Fibroblast of lung (primary cell): ENCODE measurements at regions not wholly inside any gene's neighbourhood (a gene's known extent, or its start where the extent isn't known, plus 50 kb on each side); places are given as distances from the start of the nearest gene placed in this dataset.

ENCODE experiments used
- DNase-seq, 2 donors: peaks; one replicate each; pipeline versions ENCODE4 v3.0.0 to v3.0.0-alpha.2; 2010; ENCODE audit warnings: low read depth in 2 of 2
- H2AFZ ChIP-seq: 2 replicates; pipeline ENCODE4 v1.5.1; 2012; ENCODE audit warnings: low read length, control low read depth, inconsistent platforms
- H3K27ac ChIP-seq: 2 replicates; pipeline ENCODE4 v1.5.1; 2011; ENCODE audit warnings: low read length, control low read depth; ENCODE audit not compliant: insufficient read depth
- H3K27me3 ChIP-seq: 2 replicates; pipeline ENCODE4 v1.5.1; 2011; ENCODE audit warnings: mild to moderate bottlenecking, low read length; ENCODE audit not compliant: control insufficient read depth, insufficient read depth
- H3K36me3 ChIP-seq: 2 replicates; pipeline ENCODE4 v1.5.1; 2011; ENCODE audit warnings: low read length; ENCODE audit not compliant: control insufficient read depth, insufficient read depth
- H3K4me1 ChIP-seq: 2 replicates; pipeline ENCODE4 v1.5.1; 2011; ENCODE audit warnings: low read length; ENCODE audit not compliant: control insufficient read depth, insufficient read depth; ENCODE audit errors: extremely low read depth
- H3K4me2 ChIP-seq: 2 replicates; pipeline ENCODE4 v1.5.1; 2011; ENCODE audit warnings: low read length, control low read depth; ENCODE audit not compliant: insufficient read depth; ENCODE audit errors: extremely low read depth
- H3K4me3 ChIP-seq, 4 experiments: fragments of 200-600 bp in 1 of 4; sonication (generic) in 1 of 4; replicated peaks in 1 of 4; 2 replicates each; pipeline ENCODE4 v1.5.1; 2011 to 2016; ENCODE audit warnings: low read length in 4 of 4, low read depth in 3 of 4, mild to moderate bottlenecking in 3 of 4, control low read depth in 2 of 4, inconsistent platforms in 1 of 4, mixed read lengths in 1 of 4; ENCODE audit not compliant: insufficient read depth in 1 of 4; ENCODE audit errors: control extremely low read depth in 1 of 4
- H3K79me2 ChIP-seq: 2 replicates; pipeline ENCODE4 v1.5.1; 2012; ENCODE audit warnings: mild to moderate bottlenecking, low read length, inconsistent platforms; ENCODE audit not compliant: control insufficient read depth, insufficient read depth
- H3K9ac ChIP-seq: 2 replicates; pipeline ENCODE4 v1.5.1; 2011; ENCODE audit warnings: mild to moderate bottlenecking, low read length, control low read depth; ENCODE audit not compliant: insufficient read depth
- H3K9me3 ChIP-seq: 2 replicates; pipeline ENCODE4 v1.5.1; 2012; ENCODE audit warnings: low read depth, low read length; ENCODE audit not compliant: control insufficient read depth, insufficient read depth
- H4K20me1 ChIP-seq: 2 replicates; pipeline ENCODE4 v1.5.1; 2011; ENCODE audit warnings: low read length; ENCODE audit not compliant: control insufficient read depth, insufficient read depth; ENCODE audit errors: extremely low read depth
- CTCF ChIP-seq, 2 donors: IDR thresholded peaks in 1 of 2; conservative IDR thresholded peaks in 1 of 2; 1 replicate in 1 of 2; 2 replicates in 1 of 2; pipeline ENCODE4 v1.5.1; 2011 to 2012; ENCODE audit warnings: low read length in 2 of 2, control low read depth in 1 of 2, inconsistent platforms in 1 of 2, low read depth in 1 of 2, mild to moderate bottlenecking in 1 of 2
- EZH2 ChIP-seq: IDR thresholded peaks from 2 replicates; pipeline ENCODE4 v1.5.1; 2012; ENCODE audit warnings: low read length, control low read depth, mild to moderate bottlenecking; ENCODE audit errors: missing control alignments

GRCh38 chr12:81888961-81889360 lies 129.8 kb upstream of the PPFIA2 start:
- Histone ChIP-seq H3K9ac (no peak overlapping the region), H3K9me3 (no peaks in the 10 kb centered on the region), H3K4me2 (no peak overlapping the region), H2AFZ (no peak overlapping the region), H3K4me3 (no peak overlapping the region), H4K20me1 (no peaks in the 10 kb centered on the region), H3K27ac (no peak overlapping the region), H3K4me1 (no peaks in the 10 kb centered on the region), H3K79me2 (no peaks in the 10 kb centered on the region), H3K36me3 (no peaks in the 10 kb centered on the region), H3K27me3 (no peaks in the 10 kb centered on the region)
- DNase-seq = no peak
- TF ChIP-seq CTCF (conservative IDR thresholded peaks at IDR 0.05 in 1 of 2, IDR thresholded peaks at IDR 0.05 in 1 of 2; ENCODE audit: low read depth in 1 of 2, low read length in 2 of 2) = no peak
- TF ChIP-seq EZH2 = no peak

DNA sequence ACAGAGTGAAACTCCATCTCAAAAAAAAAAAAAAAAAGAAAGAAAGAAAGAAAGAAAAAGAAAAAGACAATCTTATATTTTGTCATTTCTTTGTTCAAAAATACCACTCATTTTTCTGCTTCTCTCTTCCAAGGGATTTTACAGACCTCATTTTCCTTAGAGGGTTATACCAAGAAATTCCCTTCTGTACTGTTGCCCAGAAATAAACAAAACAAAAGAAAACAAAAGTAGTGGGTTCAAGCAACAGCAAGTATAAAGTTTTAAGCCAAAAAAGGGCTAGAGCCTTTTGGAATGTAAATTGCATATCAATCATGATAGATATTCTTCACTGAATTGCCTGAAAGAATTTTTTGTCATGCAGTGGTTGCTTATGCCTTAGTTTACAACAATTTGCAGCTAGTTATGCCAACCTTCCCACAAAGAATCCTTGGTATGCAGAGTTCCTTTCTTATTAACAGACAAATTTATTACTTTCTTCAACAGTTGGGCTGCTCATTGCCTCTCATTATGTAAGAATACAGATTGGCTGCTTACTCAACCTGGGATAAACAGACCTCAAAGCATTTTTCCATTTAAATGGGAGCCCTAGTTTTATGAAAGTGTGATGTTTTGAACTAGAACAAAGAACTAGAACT lies 129.1 kb upstream of the PPFIA2 start:
- Histone ChIP-seq H2AFZ (no peak overlapping the region), H3K9ac (no peak overlapping the region), H3K27me3 (no peaks in the 10 kb centered on the region), H4K20me1 (no peaks in the 10 kb centered on the region), H3K79me2 (no peaks in the 10 kb centered on the region), H3K4me3 (no peak overlapping the region), H3K27ac (no peak overlapping the region), H3K4me2 (no peak overlapping the region), H3K36me3 (no peaks in the 10 kb centered on the region), H3K9me3 (no peaks in the 10 kb centered on the region), H3K4me1 (no peaks in the 10 kb centered on the region)
- no peak for TF ChIP-seq CTCF (conservative IDR thresholded peaks at IDR 0.05 in 1 of 2, IDR thresholded peaks at IDR 0.05 in 1 of 2; ENCODE audit: low read depth in 1 of 2, low read length in 2 of 2)
- TF ChIP-seq EZH2 = no peak
- DNase-seq = peak in 1 of 2 donors; percentile 89

DNA sequence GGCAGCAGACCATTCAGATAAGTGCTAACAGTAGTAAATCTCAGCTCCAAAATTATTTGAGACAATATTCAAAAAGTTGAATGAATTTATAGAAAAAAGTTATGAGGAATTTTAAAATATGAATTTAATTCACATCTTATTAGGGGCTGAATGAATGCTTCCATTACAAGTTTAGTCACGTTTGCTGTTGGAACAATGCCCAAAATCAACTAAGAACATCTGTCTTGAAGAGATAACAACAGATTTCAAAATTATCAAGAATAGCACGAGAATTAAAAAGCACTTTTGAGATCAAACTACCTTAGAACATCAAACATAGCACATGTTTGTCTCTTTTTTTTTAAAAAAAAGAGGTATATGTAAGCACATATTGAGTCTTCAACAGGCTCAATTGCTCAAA lies 115.4 kb upstream of the PPFIA2 start:
- no peak for TF ChIP-seq CTCF (conservative IDR thresholded peaks at IDR 0.05 in 1 of 2, IDR thresholded peaks at IDR 0.05 in 1 of 2; ENCODE audit: low read depth in 1 of 2, low read length in 2 of 2)
- no peak for TF ChIP-seq EZH2
- no peak overlapping the region for H3K27ac ChIP-seq
- H3K9me3 ChIP-seq = no peaks in the 10 kb centered on the region
- no peak overlapping the region for H3K4me2 ChIP-seq
- no peak overlapping the region for H3K9ac ChIP-seq
- H2AFZ ChIP-seq = no peak overlapping the region
- DNase-seq = no peak
- no peaks in the 10 kb centered on the region for H4K20me1 ChIP-seq
- no peaks in the 10 kb centered on the region for H3K4me1 ChIP-seq
- no peaks in the 10 kb centered on the region for H3K36me3 ChIP-seq
- no peaks in the 10 kb centered on the region for H3K79me2 ChIP-seq
- no peaks in the 10 kb centered on the region for H3K27me3 ChIP-seq
- no peak overlapping the region for H3K4me3 ChIP-seq
